IPS-18a (cell line): ENCODE measurements at regions not wholly inside any gene's neighbourhood (a gene's known extent, or its start where the extent isn't known, plus 50 kb on each side); places are given as distances from the start of the nearest gene placed in this dataset.
"Not testable (repeated sequence)": the region's sequence is repeated elsewhere in the genome, so short reads cannot be mapped to it uniquely, and the experiment has no call there.

Experiments used
- H3K27ac ChIP-seq: one replicate; pipeline ENCODE4 v1.5.1; 2013; ENCODE audit warnings: low read length
- H3K27me3 ChIP-seq: one replicate; pipeline ENCODE4 v1.6.1; 2013; ENCODE audit warnings: mild to moderate bottlenecking, low read length; ENCODE audit not compliant: control insufficient read depth, insufficient read depth
- H3K36me3 ChIP-seq: one replicate; pipeline ENCODE4 v1.6.1; 2013; ENCODE audit warnings: low read depth, low read length; ENCODE audit not compliant: control insufficient read depth
- H3K4me1 ChIP-seq: one replicate; pipeline ENCODE4 v1.6.1; 2013; ENCODE audit warnings: low read depth, low read length; ENCODE audit not compliant: control insufficient read depth
- H3K4me3 ChIP-seq: one replicate; pipeline ENCODE4 v1.5.1; 2013; ENCODE audit warnings: low read length
- H3K9ac ChIP-seq: one replicate; pipeline ENCODE4 v1.6.1; 2013; ENCODE audit warnings: mild to moderate bottlenecking, low read length, moderate library complexity
- H3K9me3 ChIP-seq: one replicate; pipeline ENCODE4 v1.6.1; 2013; ENCODE audit warnings: low read depth, low read length; ENCODE audit not compliant: control insufficient read depth

- H3K9me3 ChIP-seq, H3K4me1 ChIP-seq, H3K36me3 ChIP-seq, H3K9ac ChIP-seq, H3K27me3 ChIP-seq, H3K4me3 ChIP-seq, H3K27ac ChIP-seq: not testable (repeated sequence)
Measured at GRCh38 chr7:150125831-150126230, 197.3 kb upstream of the LRRC61 start.

- not testable (repeated sequence) for H3K36me3 ChIP-seq, H3K27ac ChIP-seq
Measured at GRCh38 chr7:150134451-150134850, 188.7 kb upstream of the LRRC61 start.

GRCh38 chr7:150135620-150136190 lies 187.4 kb upstream of the LRRC61 start:
- not testable (repeated sequence) for H3K9me3 ChIP-seq, H3K36me3 ChIP-seq, H3K27me3 ChIP-seq, H3K9ac ChIP-seq, H3K4me1 ChIP-seq, H3K4me3 ChIP-seq, H3K27ac ChIP-seq

More at GRCh38 chr7:150134451-150134850, 188.7 kb upstream of the LRRC61 start:
- H3K9me3 ChIP-seq, H3K27me3 ChIP-seq, H3K4me3 ChIP-seq, H3K9ac ChIP-seq, H3K4me1 ChIP-seq: not testable (repeated sequence)

GRCh38 chr7:150139840-150140239 lies 183.3 kb upstream of the LRRC61 start:
- H3K27me3 ChIP-seq, H3K36me3 ChIP-seq, H3K4me3 ChIP-seq, H3K27ac ChIP-seq, H3K9me3 ChIP-seq, H3K4me1 ChIP-seq, H3K9ac ChIP-seq: not testable (repeated sequence)

GRCh38 chr7:150141525-150142345 lies 181.4 kb upstream of the LRRC61 start:
- not testable (repeated sequence) for H3K4me3 ChIP-seq, H3K4me1 ChIP-seq, H3K27me3 ChIP-seq, H3K36me3 ChIP-seq, H3K9ac ChIP-seq, H3K9me3 ChIP-seq, H3K27ac ChIP-seq

- H3K4me3 ChIP-seq, H3K36me3 ChIP-seq, H3K27ac ChIP-seq, H3K9ac ChIP-seq, H3K4me1 ChIP-seq, H3K9me3 ChIP-seq, H3K27me3 ChIP-seq: not testable (repeated sequence)
Measured at GRCh38 chr7:150146124-150146523, 177.0 kb upstream of the LRRC61 start.

GRCh38 chr7:150147524-150147923 lies 175.6 kb upstream of the LRRC61 start:
- H3K36me3 ChIP-seq, H3K9me3 ChIP-seq, H3K27me3 ChIP-seq, H3K4me3 ChIP-seq, H3K4me1 ChIP-seq, H3K27ac ChIP-seq, H3K9ac ChIP-seq: not testable (repeated sequence)

GRCh38 chr7:150156015-150156414 lies 167.1 kb upstream of the LRRC61 start:
- not testable (repeated sequence) for H3K36me3 ChIP-seq, H3K4me1 ChIP-seq, H3K9me3 ChIP-seq, H3K9ac ChIP-seq, H3K27me3 ChIP-seq, H3K27ac ChIP-seq, H3K4me3 ChIP-seq

- not testable (repeated sequence) for H3K9ac ChIP-seq, H3K4me3 ChIP-seq, H3K27me3 ChIP-seq, H3K36me3 ChIP-seq, H3K9me3 ChIP-seq, H3K4me1 ChIP-seq, H3K27ac ChIP-seq
Measured at GRCh38 chr7:150158696-150159095, 164.5 kb upstream of the LRRC61 start.

- not testable (repeated sequence) for H3K27ac ChIP-seq, H3K9me3 ChIP-seq, H3K4me1 ChIP-seq, H3K9ac ChIP-seq, H3K27me3 ChIP-seq, H3K36me3 ChIP-seq, H3K4me3 ChIP-seq
Measured at GRCh38 chr7:150169515-150169914, 153.6 kb upstream of the LRRC61 start.

- not testable (repeated sequence) for H3K9ac ChIP-seq, H3K36me3 ChIP-seq, H3K9me3 ChIP-seq, H3K27ac ChIP-seq, H3K4me3 ChIP-seq, H3K4me1 ChIP-seq, H3K27me3 ChIP-seq
Measured at GRCh38 chr7:150169943-150170490, 153.1 kb upstream of the LRRC61 start.

GRCh38 chr7:150183602-150184001 lies 139.6 kb upstream of the LRRC61 start:
- H3K27me3 ChIP-seq, H3K27ac ChIP-seq, H3K9ac ChIP-seq, H3K36me3 ChIP-seq, H3K9me3 ChIP-seq, H3K4me1 ChIP-seq, H3K4me3 ChIP-seq: not testable (repeated sequence)
